Large intestine (tissue), 3 donors: ENCODE measurements at regions not wholly inside any gene's neighbourhood (a gene's known extent, or its start where the extent isn't known, plus 50 kb on each side); places are given as distances from the start of the nearest gene placed in this dataset.
A peak's percentile ranks its signal among the peaks of the same experiment; 100 is the strongest.
"Not testable (repeated sequence)": the region's sequence is repeated elsewhere in the genome, so short reads cannot be mapped to it uniquely, and the experiment has no call there.

Experiments
- DNase-seq, 2 donors: peaks; one replicate each; pipeline versions ENCODE4 v3.0.0 to v3.0.0-alpha.2; 2013
- H3K27ac ChIP-seq: one replicate; pipeline ENCODE4 v1.5.1; 2013; ENCODE audit warnings: low read length
- H3K27me3 ChIP-seq: 2 replicates; pipeline ENCODE4 v1.6.1; 2013; ENCODE audit warnings: low read length; ENCODE audit not compliant: control insufficient read depth, insufficient read depth
- H3K36me3 ChIP-seq: 2 replicates; pipeline ENCODE4 v1.6.1; 2013; ENCODE audit warnings: low read length; ENCODE audit not compliant: control insufficient read depth, insufficient read depth
- H3K4me1 ChIP-seq: one replicate; pipeline ENCODE4 v1.6.1; 2013; ENCODE audit warnings: low read length; ENCODE audit not compliant: control insufficient read depth, insufficient read depth
- H3K4me3 ChIP-seq: one replicate; pipeline ENCODE4 v1.5.1; 2013; ENCODE audit warnings: low read length
- H3K9me3 ChIP-seq: one replicate; pipeline ENCODE4 v1.6.1; 2013; ENCODE audit warnings: mild to moderate bottlenecking, low read depth, low read length, moderate library complexity; ENCODE audit not compliant: control insufficient read depth
- WGBS: methylation state at CpG from one replicate; pipeline ENCODE4 v1.1.5; 2013; ENCODE audit warnings: low lambda C conversion rate; ENCODE audit not compliant: insufficient coverage; 5-methylcytosine and 5-hydroxymethylcytosine counted together

- no peaks in the 10 kb centered on the region for H3K36me3 ChIP-seq
- no CpG with 5 or more reads among the region's 2 CpGs for WGBS
- H3K9me3 ChIP-seq, result no peaks in the 10 kb centered on the region
- peak overlapping the region; percentile 6 for H3K27ac ChIP-seq
- H3K4me1 ChIP-seq, result peaks cover 7% of the 10 kb centered on the region
- H3K27me3 ChIP-seq, result no peaks in the 10 kb centered on the region
- H3K4me3 ChIP-seq, result no peak overlapping the region
- DNase-seq, result peak; percentile 50 to 79
Observed at GRCh38 chr3:101122681-101123080, 129.5 kb upstream of the ABI3BP start.

- Histone ChIP-seq H3K27ac (no peak overlapping the region), H3K4me1 (peaks cover 7% of the 10 kb centered on the region), H3K27me3 (no peaks in the 10 kb centered on the region), H3K9me3 (no peaks in the 10 kb centered on the region), H3K4me3 (no peak overlapping the region), H3K36me3 (no peaks in the 10 kb centered on the region)
- WGBS, result 86% methylated on average over 1 of the region's 2 CpGs
- no peak for DNase-seq
Observed at GRCh38 chr3:101120039-101120438, 126.8 kb upstream of the ABI3BP start.

- WGBS, result no CpG with 5 or more reads among the region's 3 CpGs
- Histone ChIP-seq H3K36me3 (no peaks in the 10 kb centered on the region), H3K4me1 (peaks cover 7% of the 10 kb centered on the region), H3K27me3 (no peaks in the 10 kb centered on the region), H3K4me3 (no peak overlapping the region), H3K9me3 (no peaks in the 10 kb centered on the region), H3K27ac (no peak overlapping the region)
- no peak for DNase-seq
Observed at GRCh38 chr3:101119535-101119934, 126.3 kb upstream of the ABI3BP start.

- H3K27me3 ChIP-seq, result no peaks in the 10 kb centered on the region
Observed at GRCh38 chr3:101117980-101118379, 124.8 kb upstream of the ABI3BP start.

GRCh38 chr3:101117465-101117864 lies 124.2 kb upstream of the ABI3BP start:
- Histone ChIP-seq H3K9me3 (no peaks in the 10 kb centered on the region), H3K27me3 (no peaks in the 10 kb centered on the region), H3K27ac (no peak overlapping the region), H3K36me3 (no peaks in the 10 kb centered on the region), H3K4me1 (no peaks in the 10 kb centered on the region), H3K4me3 (no peak overlapping the region)
- 60% methylated on average over 1 of the region's 3 CpGs for WGBS
- no peak for DNase-seq

More at GRCh38 chr3:101117980-101118379, 124.8 kb upstream of the ABI3BP start:
- Histone ChIP-seq H3K27ac (no peak overlapping the region), H3K4me3 (no peak overlapping the region), H3K36me3 (no peaks in the 10 kb centered on the region), H3K4me1 (peaks cover under 1% of the 10 kb centered on the region), H3K9me3 (no peaks in the 10 kb centered on the region)
- DNase-seq, result no peak
- WGBS, result no CpG with 5 or more reads among the region's 2 CpGs

GRCh38 chr3:101110295-101110694 lies 117.1 kb upstream of the ABI3BP start:
- H3K4me1 ChIP-seq, H3K36me3 ChIP-seq, H3K4me3 ChIP-seq, H3K9me3 ChIP-seq, DNase-seq, H3K27me3 ChIP-seq, H3K27ac ChIP-seq: not testable (repeated sequence)
- WGBS, result no CpG with 5 or more reads among the region's 3 CpGs

GRCh38 chr3:101104321-101104720 lies 111.1 kb upstream of the ABI3BP start:
- Histone ChIP-seq H3K4me3 (no peak overlapping the region), H3K9me3 (no peaks in the 10 kb centered on the region), H3K4me1 (no peaks in the 10 kb centered on the region), H3K27me3 (no peaks in the 10 kb centered on the region), H3K36me3 (no peaks in the 10 kb centered on the region), H3K27ac (no peak overlapping the region)
- no peak for DNase-seq
- WGBS, result no CpG with 5 or more reads among the region's 1 CpG

GRCh38 chr3:101102678-101103296 lies 109.6 kb upstream of the ABI3BP start:
- H3K36me3 ChIP-seq, result no peaks in the 10 kb centered on the region
- no peaks in the 10 kb centered on the region for H3K27me3 ChIP-seq
- H3K4me3 ChIP-seq, result no peak overlapping the region
- 25% methylated on average over 1 of the region's 4 CpGs for WGBS
- H3K4me1 ChIP-seq, result no peaks in the 10 kb centered on the region
- peak; percentile 10 to 11 for DNase-seq
- H3K9me3 ChIP-seq, result no peaks in the 10 kb centered on the region
- H3K27ac ChIP-seq, result no peak overlapping the region

- no peaks in the 10 kb centered on the region for H3K9me3 ChIP-seq
- H3K27ac ChIP-seq, result no peak overlapping the region
- no peaks in the 10 kb centered on the region for H3K4me1 ChIP-seq
- H3K4me3 ChIP-seq, result no peak overlapping the region
- H3K27me3 ChIP-seq, result no peaks in the 10 kb centered on the region
- DNase-seq, result no peak
- H3K36me3 ChIP-seq, result no peaks in the 10 kb centered on the region
- no CpG with 5 or more reads among the region's 2 CpGs for WGBS
Observed at GRCh38 chr3:101100361-101101009, 107.3 kb upstream of the ABI3BP start.

GRCh38 chr3:101099791-101100190 lies 106.6 kb upstream of the ABI3BP start:
- Histone ChIP-seq H3K27ac (no peak overlapping the region), H3K4me1 (no peaks in the 10 kb centered on the region), H3K36me3 (no peaks in the 10 kb centered on the region), H3K9me3 (no peaks in the 10 kb centered on the region), H3K4me3 (no peak overlapping the region), H3K27me3 (no peaks in the 10 kb centered on the region)
- 80% methylated on average over 2 of the region's 3 CpGs for WGBS
- no peak for DNase-seq

GRCh38 chr3:101096444-101096843 lies 103.2 kb upstream of the ABI3BP start:
- no peaks in the 10 kb centered on the region for H3K9me3 ChIP-seq
- H3K4me3 ChIP-seq, result no peak overlapping the region
- no peaks in the 10 kb centered on the region for H3K36me3 ChIP-seq
- no peak overlapping the region for H3K27ac ChIP-seq
- no peaks in the 10 kb centered on the region for H3K27me3 ChIP-seq
- H3K4me1 ChIP-seq, result no peaks in the 10 kb centered on the region
- DNase-seq, result no peak
- no CpG with 5 or more reads among the region's 2 CpGs for WGBS
